ENCODE measurements at regions not wholly inside any gene's neighbourhood (a gene's known extent, or its start where the extent isn't known, plus 50 kb on each side); places are given as distances from the start of the nearest gene placed in this dataset.

- Histone ChIP-seq H3K9ac (ENCODE audit: insufficient read depth, low read length) (no peak overlapping the region), H3K4me1 (ENCODE audit: control insufficient read depth, extremely low read depth, insufficient read depth, low read length) (no peaks in the 10 kb centered on the region), H3K36me3 (ENCODE audit: control insufficient read depth, insufficient read depth, low read length) (no peaks in the 10 kb centered on the region), H4K20me1 (ENCODE audit: control insufficient read depth, extremely low read depth, insufficient read depth, low read length) (no peaks in the 10 kb centered on the region), H2AFZ (ENCODE audit: low read length) (no peak overlapping the region), H3K27ac (ENCODE audit: insufficient read depth, low read length) (no peak overlapping the region), H3K79me2 (ENCODE audit: control insufficient read depth, insufficient read depth, low read length) (no peaks in the 10 kb centered on the region), H3K4me2 (ENCODE audit: extremely low read depth, insufficient read depth, low read length) (no peak overlapping the region), H3K4me3 (replicated peaks in 1 of 4; ENCODE audit: control extremely low read depth in 1 of 4, insufficient read depth in 1 of 4, low read depth in 3 of 4, low read length in 4 of 4) (no peak overlapping the region), H3K27me3 (ENCODE audit: control insufficient read depth, insufficient read depth, low read length) (no peaks in the 10 kb centered on the region), H3K9me3 (ENCODE audit: control insufficient read depth, insufficient read depth, low read depth, low read length) (no peaks in the 10 kb centered on the region)
- no peak for TF ChIP-seq EZH2 (IDR thresholded peaks at IDR 0.05; ENCODE audit: low read length, missing control alignments)
- no peak for TF ChIP-seq CTCF (conservative IDR thresholded peaks at IDR 0.05 in 1 of 2, IDR thresholded peaks at IDR 0.05 in 1 of 2; ENCODE audit: low read depth in 1 of 2, low read length in 2 of 2)
- peak; percentile 25 to 63 for DNase-seq (ENCODE audit: low read depth in 2 of 2)
Observed at GRCh38 chr11:116312570-116313391, 460.0 kb downstream of the BUD13 start.

- DNase-seq (ENCODE audit: low read depth in 2 of 2): no peak
- no peaks in the 10 kb centered on the region for H4K20me1 ChIP-seq (ENCODE audit: control insufficient read depth, extremely low read depth, insufficient read depth, low read length)
- no peaks in the 10 kb centered on the region for H3K36me3 ChIP-seq (ENCODE audit: control insufficient read depth, insufficient read depth, low read length)
- H3K79me2 ChIP-seq (ENCODE audit: control insufficient read depth, insufficient read depth, low read length): no peaks in the 10 kb centered on the region
- H3K4me3 ChIP-seq (replicated peaks in 1 of 4; ENCODE audit: control extremely low read depth in 1 of 4, insufficient read depth in 1 of 4, low read depth in 3 of 4, low read length in 4 of 4): no peak overlapping the region
- H3K4me1 ChIP-seq (ENCODE audit: control insufficient read depth, extremely low read depth, insufficient read depth, low read length): no peaks in the 10 kb centered on the region
- H2AFZ ChIP-seq (ENCODE audit: low read length): no peak overlapping the region
- no peak overlapping the region for H3K9ac ChIP-seq (ENCODE audit: insufficient read depth, low read length)
- H3K27ac ChIP-seq (ENCODE audit: insufficient read depth, low read length): no peak overlapping the region
- H3K27me3 ChIP-seq (ENCODE audit: control insufficient read depth, insufficient read depth, low read length): no peaks in the 10 kb centered on the region
- TF ChIP-seq CTCF (conservative IDR thresholded peaks at IDR 0.05 in 1 of 2, IDR thresholded peaks at IDR 0.05 in 1 of 2; ENCODE audit: low read depth in 1 of 2, low read length in 2 of 2) (no peak), EZH2 (IDR thresholded peaks at IDR 0.05; ENCODE audit: low read length, missing control alignments) (no peak)
- H3K9me3 ChIP-seq (ENCODE audit: control insufficient read depth, insufficient read depth, low read depth, low read length): no peaks in the 10 kb centered on the region
- no peak overlapping the region for H3K4me2 ChIP-seq (ENCODE audit: extremely low read depth, insufficient read depth, low read length)
Observed at GRCh38 chr11:116311206-116311605, 461.6 kb downstream of the BUD13 start.

- H3K4me3 ChIP-seq (replicated peaks in 1 of 4; ENCODE audit: control extremely low read depth in 1 of 4, insufficient read depth in 1 of 4, low read depth in 3 of 4, low read length in 4 of 4): no peak overlapping the region
- TF ChIP-seq CTCF (conservative IDR thresholded peaks at IDR 0.05 in 1 of 2, IDR thresholded peaks at IDR 0.05 in 1 of 2; ENCODE audit: low read depth in 1 of 2, low read length in 2 of 2) (no peak), EZH2 (IDR thresholded peaks at IDR 0.05; ENCODE audit: low read length, missing control alignments) (no peak)
- H3K9ac ChIP-seq (ENCODE audit: insufficient read depth, low read length): no peak overlapping the region
- no peaks in the 10 kb centered on the region for H3K9me3 ChIP-seq (ENCODE audit: control insufficient read depth, insufficient read depth, low read depth, low read length)
- H4K20me1 ChIP-seq (ENCODE audit: control insufficient read depth, extremely low read depth, insufficient read depth, low read length): no peaks in the 10 kb centered on the region
- H3K4me1 ChIP-seq (ENCODE audit: control insufficient read depth, extremely low read depth, insufficient read depth, low read length): no peaks in the 10 kb centered on the region
- no peaks in the 10 kb centered on the region for H3K27me3 ChIP-seq (ENCODE audit: control insufficient read depth, insufficient read depth, low read length)
- H3K27ac ChIP-seq (ENCODE audit: insufficient read depth, low read length): no peak overlapping the region
- H3K36me3 ChIP-seq (ENCODE audit: control insufficient read depth, insufficient read depth, low read length): no peaks in the 10 kb centered on the region
- DNase-seq (ENCODE audit: low read depth in 2 of 2): no peak
- H2AFZ ChIP-seq (ENCODE audit: low read length): no peak overlapping the region
- no peaks in the 10 kb centered on the region for H3K79me2 ChIP-seq (ENCODE audit: control insufficient read depth, insufficient read depth, low read length)
- no peak overlapping the region for H3K4me2 ChIP-seq (ENCODE audit: extremely low read depth, insufficient read depth, low read length)
Observed at GRCh38 chr11:116310698-116311097, 462.1 kb downstream of the BUD13 start.
